Subcutaneous abdominal adipose tissue (tissue), 5 donors: ENCODE measurements at regions not wholly inside any gene's neighbourhood (a gene's known extent, or its start where the extent isn't known, plus 50 kb on each side); places are given as distances from the start of the nearest gene placed in this dataset.

Experiments used
- H3K27ac ChIP-seq: one replicate; pipeline ENCODE4 v1.7.0; 2013; ENCODE audit warnings: low read depth, mild to moderate bottlenecking, inconsistent platforms, low read length, moderate library complexity
- H3K27me3 ChIP-seq, 5 donors: one replicate each; pipeline ENCODE4 v1.7.0; 2013; ENCODE audit warnings: low read length in 5 of 5, inconsistent platforms in 1 of 5; ENCODE audit not compliant: control insufficient read depth in 5 of 5, insufficient read depth in 4 of 5
- H3K36me3 ChIP-seq, 5 donors: one replicate each; pipeline ENCODE4 v1.7.0; 2013; ENCODE audit warnings: low read length in 5 of 5; ENCODE audit not compliant: control insufficient read depth in 5 of 5, insufficient read depth in 5 of 5
- H3K4me1 ChIP-seq, 5 donors: one replicate each; pipeline ENCODE4 v1.7.0; 2013; ENCODE audit warnings: low read length in 5 of 5, mild to moderate bottlenecking in 3 of 5, moderate library complexity in 1 of 5; ENCODE audit not compliant: control insufficient read depth in 5 of 5, insufficient read depth in 5 of 5
- H3K4me3 ChIP-seq, 5 donors: one replicate each; pipeline ENCODE4 v1.7.0; 2013; ENCODE audit warnings: low read length in 5 of 5, low read depth in 1 of 5
- H3K9ac ChIP-seq, 5 donors: one replicate each; pipeline ENCODE4 v1.7.0; 2013; ENCODE audit warnings: low read length in 5 of 5, mild to moderate bottlenecking in 4 of 5, moderate library complexity in 3 of 5
- H3K9me3 ChIP-seq, 5 donors: one replicate each; pipeline ENCODE4 v1.7.0; 2013; ENCODE audit warnings: low read length in 5 of 5; ENCODE audit not compliant: control insufficient read depth in 5 of 5
- donor health status: healthy.
- donor health status: healthy.
- donor health status: healthy.
- donor health status: healthy.
- donor health status: healthy.

GRCh38 chr14:22699801-22700564 lies 55.8 kb upstream of the OR6J1 start:
- Histone ChIP-seq H3K27me3 (peaks cover 0 to 4% (median 0%) of the 10 kb centered on the region in 5 donors), H3K4me3 (no peak overlapping the region), H3K27ac (no peak overlapping the region), H3K4me1 (peaks cover 0 to 5% (median 0%) of the 10 kb centered on the region in 5 donors), H3K9me3 (no peaks in the 10 kb centered on the region), H3K36me3 (no peaks in the 10 kb centered on the region), H3K9ac (no peak overlapping the region)

DNA sequence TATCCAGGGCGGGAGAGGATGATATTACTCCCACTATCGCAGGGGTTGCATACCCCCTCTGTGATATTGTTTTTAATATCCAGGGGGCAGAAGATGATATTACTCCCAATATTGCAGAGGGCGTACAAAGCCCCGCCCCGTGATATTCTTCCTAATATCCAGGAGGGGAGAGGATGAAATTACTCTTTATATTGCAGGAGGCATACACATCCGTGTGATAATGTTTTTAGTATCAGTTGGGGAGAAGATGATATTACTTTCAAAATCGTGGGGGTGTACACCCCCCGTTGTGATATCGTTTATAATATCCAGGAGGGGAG lies 52.9 kb upstream of the OXA1L start:
- Histone ChIP-seq H3K4me1 (peaks cover 0 to 10% (median 8%) of the 10 kb centered on the region in 5 donors), H3K36me3 (no peaks in the 10 kb centered on the region), H3K9me3 (no peaks in the 10 kb centered on the region), H3K4me3 (peak overlapping the region; percentile 28 to 62 (median 50)), H3K27me3 (peaks cover 0 to 17% (median 15%) of the 10 kb centered on the region in 5 donors), H3K27ac (no peak overlapping the region), H3K9ac (peak overlapping the region in 3 of 5 donors; percentile 30 to 52 (median 51))

DNA sequence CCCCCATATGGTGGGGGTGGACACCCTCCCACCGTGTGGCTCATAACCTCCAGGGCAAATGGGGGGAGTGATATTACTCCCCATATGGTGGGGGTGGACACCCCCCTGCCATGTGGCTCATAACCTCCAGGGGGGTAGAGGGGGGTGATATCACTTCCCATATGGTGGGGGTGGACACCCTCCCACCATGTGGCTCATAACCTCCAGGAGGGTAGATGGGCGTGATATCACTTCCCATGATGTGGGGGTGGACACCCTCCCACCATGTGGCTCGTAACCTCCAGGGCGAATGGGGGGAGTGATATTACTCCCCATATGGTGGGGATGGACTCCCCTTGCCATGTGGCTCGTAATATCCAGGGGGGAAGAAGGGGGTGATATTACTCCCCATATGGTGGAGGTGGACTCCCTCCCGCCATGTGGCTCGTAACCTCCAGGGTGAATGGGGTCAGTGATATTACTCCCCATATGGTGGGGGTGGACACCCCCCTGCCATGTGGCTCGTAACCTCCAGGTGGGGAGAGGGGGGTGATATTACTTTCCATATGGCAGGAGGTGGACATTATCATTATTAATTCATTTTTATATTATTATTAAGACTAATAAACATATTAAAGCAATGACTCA lies 51.2 kb upstream of the OXA1L start:
- H3K27me3 ChIP-seq, result peaks cover 0 to 8% (median 3%) of the 10 kb centered on the region in 5 donors
- H3K36me3 ChIP-seq, result no peaks in the 10 kb centered on the region
- H3K4me1 ChIP-seq, result peaks cover 0 to 10% (median 8%) of the 10 kb centered on the region in 5 donors
- H3K4me3 ChIP-seq, result no peak overlapping the region
- H3K27ac ChIP-seq, result no peak overlapping the region
- H3K9me3 ChIP-seq, result no peaks in the 10 kb centered on the region
- H3K9ac ChIP-seq, result no peak overlapping the region

GRCh38 chr14:22715890-22716289 lies 50.6 kb upstream of the OXA1L start:
- Histone ChIP-seq H3K9me3 (no peaks in the 10 kb centered on the region), H3K9ac (no peak overlapping the region), H3K4me1 (peaks cover 0 to 10% (median 8%) of the 10 kb centered on the region in 5 donors), H3K27ac (no peak overlapping the region), H3K27me3 (peaks cover 0 to 8% (median 0%) of the 10 kb centered on the region in 5 donors), H3K36me3 (no peaks in the 10 kb centered on the region), H3K4me3 (no peak overlapping the region)
